HG03457 (cell line): ENCODE measurements at regions not wholly inside any gene's neighbourhood (a gene's known extent, or its start where the extent isn't known, plus 50 kb on each side); places are given as distances from the start of the nearest gene placed in this dataset.
A peak's percentile ranks its signal among the peaks of the same experiment; 100 is the strongest.
"Not testable (repeated sequence)": the region's sequence is repeated elsewhere in the genome, so short reads cannot be mapped to it uniquely, and the experiment has no call there.

Experiments used
- ATAC-seq: cut with Tn5 transposase; IDR thresholded peaks from one replicate; pipeline ENCODE4 v1.9.1; 2021; ENCODE audit warnings: moderate number of reproducible peaks; ENCODE audit not compliant: unreplicated experiment

DNA sequence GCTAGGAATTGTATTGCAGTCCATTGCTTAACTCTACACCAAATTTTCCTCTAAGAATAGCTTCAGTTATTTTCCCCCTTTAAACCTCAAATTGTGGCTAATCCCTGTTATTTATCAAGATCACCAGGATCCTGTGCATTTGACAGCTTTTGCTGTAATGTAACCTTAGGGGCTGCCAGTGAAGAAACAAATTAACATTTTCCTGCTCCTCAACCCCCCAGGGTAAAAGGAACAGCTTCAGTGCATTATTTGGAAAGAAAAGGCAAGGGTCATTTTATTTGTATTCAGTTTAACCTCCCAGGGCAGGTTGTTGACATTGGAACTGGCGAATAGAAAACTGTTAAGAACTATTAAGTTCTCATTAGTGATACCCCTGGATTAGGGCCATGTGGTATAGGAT is 57.0 kb downstream of the PCDH20 start:
- ATAC-seq = no peak

DNA sequence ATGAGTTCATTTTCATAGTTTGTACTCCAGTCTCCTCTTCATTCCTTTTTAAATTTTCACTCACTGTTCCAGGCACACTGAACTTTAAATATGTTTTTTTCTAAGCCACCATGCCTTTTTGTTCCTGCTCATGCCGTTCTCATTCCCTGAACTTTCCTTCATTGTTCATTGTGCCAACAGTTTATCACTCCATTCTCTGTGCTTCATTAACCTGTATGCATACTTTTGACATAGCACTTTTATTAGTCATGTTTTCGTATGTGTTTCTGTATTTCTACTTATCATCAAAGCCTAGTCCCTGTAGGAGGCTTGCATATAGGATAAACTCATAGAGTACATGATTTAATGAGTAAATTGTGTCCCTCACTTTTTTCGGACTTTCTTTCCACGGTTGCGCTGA is 65.3 kb downstream of the PCDH20 start:
- no peak for ATAC-seq

DNA sequence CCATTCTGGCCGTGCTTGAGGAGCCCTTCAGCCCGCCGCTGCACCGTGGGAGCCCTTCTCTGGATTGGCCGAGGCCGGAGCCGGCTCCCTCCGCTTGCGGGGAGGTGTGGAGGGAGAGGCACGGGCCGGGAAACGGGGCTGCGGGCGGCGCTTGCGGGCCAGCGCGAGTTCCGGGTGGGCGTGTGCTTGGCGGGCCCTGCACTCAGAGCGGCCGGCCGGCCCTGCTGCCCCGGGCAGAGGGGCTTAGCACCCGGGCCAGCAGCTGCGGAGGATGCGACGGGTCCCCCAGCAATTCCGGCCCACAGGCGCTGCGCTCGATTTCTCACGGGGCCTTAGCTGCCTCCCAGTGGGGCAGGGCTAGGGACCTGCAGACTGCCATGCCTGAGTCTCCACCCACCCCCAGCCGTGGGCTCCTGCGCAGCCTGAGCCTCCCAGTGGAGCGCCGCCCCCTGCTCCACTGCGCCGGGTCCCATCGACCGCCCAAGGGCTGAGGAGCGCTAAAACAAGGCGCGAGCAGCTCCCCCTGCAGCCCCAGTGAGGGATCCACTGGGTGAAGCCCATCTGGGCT is 76.5 kb downstream of the PCDH20 start:
- ATAC-seq = no peak

DNA sequence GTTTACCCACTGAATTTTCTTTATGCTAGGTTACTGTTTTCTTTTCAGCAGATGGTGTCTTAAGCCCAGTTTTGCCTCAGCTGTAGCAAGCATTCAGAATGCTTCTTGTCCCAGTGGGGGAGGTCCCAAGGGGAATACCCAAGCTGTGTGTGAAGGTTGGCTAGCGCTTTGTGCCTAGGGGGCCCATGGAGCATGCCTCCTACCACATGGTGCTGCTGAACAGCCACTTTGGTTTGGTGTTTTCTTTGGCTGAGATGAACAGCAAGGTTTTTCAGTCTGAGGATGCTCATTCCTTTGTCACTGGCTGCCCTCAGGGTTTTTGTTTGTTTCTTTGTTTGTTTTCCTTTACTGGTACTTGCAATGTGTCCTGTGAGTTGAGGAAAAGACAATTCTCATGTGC is 99.0 kb downstream of the PCDH20 start:
- no peak for ATAC-seq

DNA sequence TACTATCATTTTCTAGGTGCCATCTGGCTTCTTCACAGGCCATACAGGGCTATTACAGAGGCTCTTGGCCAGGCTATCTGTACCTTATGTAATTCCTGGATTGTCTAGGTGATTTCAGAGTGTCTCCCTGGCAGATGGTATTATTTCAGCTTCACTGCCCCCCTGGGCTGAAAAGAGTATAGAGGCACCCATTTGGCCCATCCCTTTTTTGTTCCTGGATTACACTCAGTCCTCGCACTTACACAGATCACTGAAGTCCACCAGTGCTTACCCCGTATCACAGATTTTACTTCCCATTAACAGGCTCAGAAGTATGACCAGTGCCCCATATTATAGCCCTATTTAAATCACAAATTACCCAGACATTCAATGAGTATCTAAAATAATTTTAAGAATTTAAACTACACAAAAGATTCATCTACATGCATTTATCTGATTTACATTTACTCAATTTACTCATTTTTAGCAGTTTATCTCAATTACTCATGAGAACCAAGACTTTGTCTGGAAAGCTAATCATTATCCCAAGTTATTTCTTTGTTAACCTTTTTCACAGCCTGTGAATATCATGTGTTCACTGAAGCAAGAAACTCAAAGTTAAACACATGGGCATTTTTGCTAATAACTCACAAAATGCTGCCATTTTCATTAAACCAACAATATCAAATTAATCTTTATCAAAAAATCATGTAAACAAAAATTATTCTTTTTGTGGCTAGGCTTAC is 121.0 kb downstream of the PCDH20 start:
- ATAC-seq = no peak

DNA sequence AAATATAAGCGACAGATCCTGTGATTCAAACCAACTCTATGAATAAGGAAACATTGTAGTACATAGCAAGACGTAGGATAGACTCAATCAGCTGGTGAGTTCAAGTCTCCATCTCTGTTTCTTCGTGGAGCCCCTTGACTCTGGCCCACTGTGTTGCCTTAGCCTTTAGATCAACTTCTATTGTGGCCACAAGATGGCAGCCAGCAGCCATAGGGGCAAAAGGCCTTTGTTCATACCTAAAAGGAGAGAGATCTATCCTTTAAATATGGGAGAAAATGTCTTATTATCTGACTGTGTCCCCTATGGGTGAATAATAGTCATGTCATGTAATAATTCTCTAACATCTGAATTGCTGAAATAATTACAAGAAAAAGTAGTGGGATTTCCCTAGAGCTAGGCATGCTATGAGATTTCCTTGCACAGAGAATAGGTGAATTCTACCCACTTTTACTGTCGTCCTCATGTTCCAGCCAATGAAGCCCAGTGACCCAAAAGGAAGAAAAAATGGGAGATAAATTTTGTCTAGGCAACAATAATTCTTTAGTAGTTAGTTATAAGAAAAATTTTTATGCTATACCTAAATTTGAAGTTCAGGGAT is 129.4 kb downstream of the PCDH20 start:
- ATAC-seq = no peak

DNA sequence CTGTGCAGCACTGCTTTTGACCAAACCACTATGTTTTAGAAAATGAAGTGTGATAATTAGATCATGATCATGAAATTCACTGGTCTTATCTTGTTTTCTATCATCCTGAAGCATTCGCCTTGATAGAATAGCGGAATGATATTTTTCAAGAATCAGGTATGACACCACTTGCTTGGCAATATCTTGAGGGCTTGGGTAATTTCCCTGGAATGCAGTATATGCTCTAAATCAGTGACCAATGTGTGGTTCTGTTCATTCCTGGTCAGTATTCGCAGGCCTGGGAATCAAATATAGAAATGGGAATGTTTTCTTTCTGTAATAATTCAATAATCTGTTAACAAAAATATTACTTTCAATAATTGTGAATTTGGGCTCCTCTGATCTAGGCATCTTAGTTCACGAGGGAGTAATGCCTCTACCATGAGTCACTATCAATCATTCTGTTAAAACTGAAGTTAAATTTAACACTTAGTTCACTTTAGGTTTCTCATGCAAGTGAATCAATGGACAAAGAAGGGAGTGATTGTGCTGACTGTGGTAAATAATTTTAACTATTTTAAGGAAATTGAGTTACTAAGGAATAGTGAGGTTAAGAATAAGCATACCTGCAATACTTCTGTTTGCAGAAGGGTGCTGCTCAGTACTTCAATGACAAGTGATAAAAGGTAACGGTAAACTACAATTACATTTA is 137.9 kb downstream of the PCDH20 start:
- ATAC-seq = no peak

DNA sequence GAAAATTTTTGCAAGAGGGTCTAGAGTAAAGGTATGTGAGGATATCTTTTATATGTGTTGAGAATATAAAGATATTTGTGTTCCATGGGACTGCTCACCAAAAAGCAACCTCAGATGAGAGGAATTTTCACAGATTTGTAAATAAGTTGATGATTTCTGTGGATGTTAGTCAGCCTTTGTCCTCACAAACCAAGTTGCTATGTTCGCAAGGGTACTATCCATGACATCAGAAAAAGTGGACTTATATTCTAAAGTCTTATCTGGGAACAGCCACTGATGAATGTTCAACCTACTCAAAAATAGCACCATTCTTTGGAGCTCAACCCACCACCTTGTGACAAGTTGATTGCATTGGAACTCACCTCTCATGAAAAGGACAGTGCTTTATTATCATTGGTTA is 138.6 kb downstream of the PCDH20 start:
- ATAC-seq = no peak

DNA sequence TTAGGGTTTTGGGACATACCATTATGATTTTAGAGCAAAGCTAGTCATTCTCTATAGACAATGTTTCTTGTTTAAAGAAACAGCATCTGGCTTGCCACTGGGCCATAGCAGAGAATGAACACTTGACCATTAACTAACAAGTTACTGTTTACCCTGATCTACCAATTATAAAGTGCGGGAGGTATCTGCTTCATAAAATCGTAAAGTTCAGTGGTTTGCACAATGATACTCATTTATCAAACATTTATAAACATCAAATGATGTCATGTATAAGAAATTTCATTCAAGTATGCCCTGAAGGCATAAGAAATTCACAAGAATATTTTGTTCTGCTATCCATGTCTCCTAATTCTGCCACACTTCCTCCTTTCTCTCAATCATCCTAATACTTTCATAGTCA is 139.2 kb downstream of the PCDH20 start:
- no peak for ATAC-seq

DNA sequence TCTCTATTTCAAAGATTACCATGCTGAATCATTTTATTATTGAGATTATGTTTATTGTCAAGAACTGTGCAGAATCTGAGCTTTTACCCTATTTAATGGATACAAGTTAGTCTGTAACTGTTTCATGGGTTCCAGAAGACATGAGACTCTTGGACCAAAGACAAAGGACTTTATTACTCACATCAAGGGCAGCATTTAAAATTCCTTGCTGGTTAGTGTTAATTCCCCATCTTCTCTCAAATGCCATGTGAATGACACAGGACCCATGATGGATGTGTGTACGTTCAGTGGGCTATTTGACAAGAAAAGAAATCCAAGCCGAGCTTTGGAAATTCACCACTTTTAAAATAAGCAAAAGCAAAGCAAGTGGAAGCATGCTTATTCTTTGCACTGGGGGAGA is 139.9 kb downstream of the PCDH20 start:
- ATAC-seq = no peak

DNA sequence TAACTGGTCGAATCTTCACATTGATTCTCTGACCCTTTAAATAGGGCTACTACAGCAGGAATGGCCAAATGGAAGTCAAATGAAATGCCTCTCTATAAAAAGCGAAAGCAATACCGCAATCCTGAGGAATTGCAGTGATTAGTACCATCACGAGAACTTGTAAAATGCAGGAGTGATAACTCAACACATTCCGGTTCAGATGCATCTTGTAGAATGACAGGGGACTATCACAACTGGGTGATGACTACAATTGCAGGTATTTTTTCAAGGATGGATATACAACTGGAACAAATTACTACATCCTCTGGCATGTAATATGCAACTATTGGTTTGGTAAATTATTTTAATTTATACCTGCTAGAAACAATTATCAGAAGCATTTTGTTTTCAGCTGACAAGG is 140.4 kb downstream of the PCDH20 start:
- ATAC-seq = no peak

DNA sequence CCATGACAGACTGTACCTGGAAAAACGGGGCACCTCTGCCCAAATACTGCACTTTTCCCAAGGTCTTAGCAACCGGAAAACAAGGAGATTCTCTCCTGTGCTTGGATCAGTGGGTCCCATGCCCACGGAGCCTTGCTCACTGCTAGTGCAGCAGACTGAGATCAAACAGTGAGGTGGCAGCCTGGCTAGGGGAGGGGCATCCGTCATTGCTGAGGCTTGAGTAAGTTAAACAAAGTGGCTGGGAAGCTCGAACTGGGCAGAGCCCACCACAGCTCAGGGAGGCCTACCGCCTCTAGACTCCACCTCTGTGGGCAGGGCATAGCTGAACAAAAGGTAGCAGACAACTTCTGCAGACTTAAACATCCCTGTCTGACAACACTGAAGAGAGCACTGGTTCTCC is 148.8 kb downstream of the PCDH20 start:
- ATAC-seq = not testable (repeated sequence)

DNA sequence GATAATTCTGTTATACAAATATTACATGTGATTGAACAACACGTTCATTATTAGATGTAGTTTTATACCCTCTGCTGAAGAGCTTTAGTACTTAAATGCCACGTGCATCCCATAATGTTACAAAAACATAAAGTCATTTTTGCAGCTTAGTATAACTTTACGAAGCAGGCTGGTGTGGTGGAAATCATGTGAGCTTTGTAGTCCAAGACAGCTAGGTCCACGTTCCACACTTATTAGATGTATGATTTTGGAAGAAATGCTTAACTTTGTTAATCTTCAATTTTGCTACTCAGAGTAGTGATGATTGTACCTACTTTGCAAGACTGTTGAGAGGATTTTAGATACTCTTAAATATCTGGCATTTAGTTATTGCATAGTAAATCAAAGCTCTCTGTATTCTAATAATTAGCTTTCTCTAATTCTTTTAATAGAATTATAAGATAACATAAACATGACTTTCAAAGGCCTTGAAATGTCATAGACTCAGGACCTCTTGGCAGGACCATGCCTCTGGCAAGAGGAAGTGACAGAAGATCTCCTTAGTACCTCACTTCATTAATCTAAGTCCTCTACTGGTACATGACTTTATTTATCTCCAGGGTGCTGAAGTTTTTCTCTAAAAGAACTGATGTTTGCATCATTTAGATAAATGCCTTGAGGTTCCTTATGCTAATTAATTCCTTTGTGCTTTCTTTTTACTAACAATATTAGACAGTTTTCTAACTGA is 153.7 kb downstream of the PCDH20 start:
- ATAC-seq = no peak

DNA sequence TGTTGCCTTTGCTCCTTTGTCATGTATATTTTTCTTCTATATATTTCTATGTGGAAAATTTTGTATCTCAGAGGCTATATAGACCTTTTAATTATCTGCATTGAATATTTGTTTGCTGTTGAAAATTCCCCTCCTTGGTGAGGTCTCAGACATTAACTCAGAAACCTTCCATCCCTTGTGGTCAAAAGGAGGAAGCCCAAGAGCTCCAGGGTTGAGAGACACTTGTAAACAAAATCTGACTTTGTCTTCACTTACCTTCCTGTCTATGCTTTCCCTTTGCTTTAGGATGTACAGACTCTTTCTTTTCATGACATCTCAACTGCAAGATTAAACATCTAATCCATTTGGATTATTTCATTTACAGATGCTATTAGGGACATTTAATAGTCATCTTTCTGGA is 157.5 kb downstream of the PCDH20 start:
- ATAC-seq = no peak

DNA sequence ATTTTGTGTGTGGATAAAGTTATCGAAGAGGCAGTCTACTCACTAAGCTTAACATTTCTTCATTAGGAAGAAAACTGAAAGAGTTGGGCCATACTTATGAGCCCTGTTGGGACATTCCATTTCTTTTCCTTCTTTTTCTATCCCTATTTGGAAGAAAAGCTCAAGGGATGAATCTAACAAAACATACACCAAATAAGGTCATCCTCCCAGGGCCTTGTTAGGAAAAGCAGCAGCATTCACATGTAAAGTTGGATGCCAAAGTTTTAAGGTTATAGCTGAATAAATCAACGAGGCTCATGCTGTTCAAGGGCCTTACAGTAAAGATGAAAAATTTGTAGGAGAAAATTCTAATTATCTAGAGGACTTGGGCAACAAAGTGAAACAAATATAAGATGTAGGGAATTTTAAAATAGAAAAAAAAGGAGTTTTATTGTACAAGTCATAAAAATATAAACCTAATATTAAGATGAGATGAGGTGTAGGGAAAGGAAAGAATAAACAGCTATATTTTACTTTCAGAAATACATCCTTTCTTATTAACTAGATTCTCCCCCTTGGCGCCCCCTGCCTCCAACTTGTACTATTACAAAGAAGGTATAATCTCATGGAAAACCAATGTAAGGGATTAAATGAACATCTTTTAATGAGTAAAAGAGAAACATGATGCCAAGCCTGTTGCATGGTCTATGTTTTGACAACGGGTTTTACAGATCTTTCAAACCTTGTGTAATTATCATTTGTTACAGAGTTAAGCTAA is 160.4 kb downstream of the PCDH20 start:
- ATAC-seq = no peak

DNA sequence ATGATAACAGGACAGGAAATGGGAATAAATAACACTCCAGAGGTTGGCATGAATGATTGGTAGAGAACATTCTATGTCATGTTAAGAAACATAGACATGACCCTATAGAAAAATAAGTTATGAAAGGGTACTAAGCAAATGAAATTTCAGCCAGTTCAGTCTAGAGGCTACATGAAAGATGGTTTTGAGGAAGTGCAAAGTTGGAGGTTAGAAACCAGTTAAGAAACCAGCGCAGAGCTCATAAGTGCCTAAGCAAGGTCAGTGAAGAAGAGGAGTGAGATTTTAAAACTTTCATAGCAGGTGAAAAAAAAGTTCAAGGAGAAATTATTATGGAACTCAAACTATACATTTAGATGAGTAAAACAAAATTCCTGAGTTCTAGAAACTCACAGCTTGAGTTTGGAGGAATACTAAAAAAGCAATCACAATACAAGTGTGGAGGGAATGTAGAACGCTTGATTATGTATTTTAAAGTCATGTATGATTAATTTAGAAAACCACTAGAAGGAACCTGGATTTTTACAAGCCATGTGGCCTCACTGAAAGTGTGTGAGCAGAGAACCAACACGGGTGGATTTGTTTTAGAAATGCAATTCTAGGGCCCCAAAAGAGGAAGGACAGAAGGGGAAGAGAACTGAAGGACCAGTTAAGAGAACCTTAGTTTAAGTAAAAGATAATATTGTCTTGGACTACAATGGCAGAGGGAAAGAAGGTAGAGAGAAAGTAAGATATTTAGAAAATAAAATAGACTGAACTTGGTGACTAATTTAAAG is 162.4 kb downstream of the PCDH20 start:
- ATAC-seq = no peak

DNA sequence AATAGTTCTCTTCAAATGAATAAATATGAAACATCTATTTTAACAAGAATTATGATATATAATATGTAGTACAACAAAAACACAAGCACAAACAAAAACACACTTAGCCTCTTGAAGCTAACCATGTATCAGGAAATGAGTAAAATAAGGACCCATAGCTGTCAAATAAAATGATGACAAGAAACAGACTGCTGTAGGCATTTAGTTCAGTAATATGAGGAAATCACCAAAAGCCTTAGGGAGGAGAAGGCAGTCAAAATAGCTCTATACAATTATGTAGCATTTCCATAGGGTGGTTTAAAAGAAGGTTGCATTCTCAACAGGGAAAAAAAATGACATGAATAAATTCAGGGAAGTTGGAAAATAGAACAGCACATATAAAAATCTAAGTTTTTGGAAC is 163.4 kb downstream of the PCDH20 start:
- no peak for ATAC-seq

DNA sequence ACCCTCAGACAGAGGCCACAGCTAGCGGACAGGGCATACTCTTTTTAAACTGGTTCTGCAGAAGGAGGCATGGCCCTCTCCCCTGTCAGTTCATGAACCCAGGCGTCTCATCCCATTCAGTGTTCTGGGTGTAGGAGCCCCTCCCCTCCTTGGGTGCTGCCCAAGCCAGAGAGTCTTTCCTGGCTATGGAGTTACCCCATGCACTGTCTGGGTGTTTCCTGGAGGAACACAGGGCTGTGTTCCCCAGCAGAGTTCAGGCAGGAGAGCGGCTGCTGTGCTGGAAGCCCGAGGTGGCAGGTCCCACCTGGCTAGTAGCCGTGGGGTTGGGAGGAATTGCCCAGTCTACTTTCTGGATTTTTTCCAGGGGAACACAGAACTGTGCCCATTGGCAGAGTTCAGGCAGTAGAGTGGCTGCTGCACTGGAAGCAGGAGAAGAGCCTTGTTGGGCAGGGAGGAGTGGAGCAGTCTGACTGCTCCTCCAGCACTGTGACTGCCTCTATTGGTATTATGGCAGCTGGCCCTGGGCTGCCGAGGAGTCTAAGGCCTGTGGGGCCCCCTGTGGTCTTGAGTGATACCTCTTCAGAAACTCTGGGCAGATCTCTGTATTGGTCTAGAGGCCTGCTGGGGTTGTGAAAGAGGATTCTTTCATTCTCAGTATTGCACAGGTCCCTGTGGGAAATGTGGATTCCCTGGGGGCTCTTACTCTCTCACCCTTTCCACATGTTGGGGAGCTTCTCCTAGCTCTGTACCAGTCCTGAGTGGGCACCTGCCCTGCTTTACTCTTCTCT is 168.3 kb downstream of the PCDH20 start:
- peak; percentile 75 for ATAC-seq

DNA sequence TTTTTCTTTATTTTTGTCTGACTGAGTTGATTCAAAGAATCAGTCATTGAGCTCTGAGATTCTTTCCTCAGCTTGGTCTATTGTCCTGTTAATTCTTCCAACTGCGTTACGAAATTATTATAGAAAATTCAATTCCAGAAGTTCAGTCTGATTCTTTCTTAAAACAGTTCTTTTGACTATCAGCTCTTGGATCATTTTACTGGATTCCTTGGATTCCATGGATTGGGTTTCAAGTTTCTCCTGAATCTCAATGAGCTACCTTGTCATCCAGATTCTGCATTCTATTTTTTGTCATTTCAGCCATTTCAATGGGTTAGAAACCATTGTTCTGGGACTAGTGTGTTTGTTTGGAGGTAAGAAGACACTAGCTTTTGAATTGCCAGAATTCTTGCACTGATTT is 169.3 kb downstream of the PCDH20 start:
- no peak for ATAC-seq
